PFSK-1 (cell line): ENCODE measurements at regions not wholly inside any gene's neighbourhood (a gene's known extent, or its start where the extent isn't known, plus 50 kb on each side); places are given as distances from the start of the nearest gene placed in this dataset.

Source experiments
- FOXP2 ChIP-seq: optimal IDR thresholded peaks from 2 replicates; pipeline ENCODE3; 2011; ENCODE audit warnings: borderline replicate concordance, control low read depth, inconsistent platforms; ENCODE audit not compliant: insufficient read depth; ENCODE audit errors: extremely low read length, extremely low read depth
- POLR2AphosphoS5 ChIP-seq: IDR thresholded peaks from 2 replicates; pipeline ENCODE4 v1.6.1; 2012; ENCODE audit warnings: low read depth, mild to moderate bottlenecking, control low read depth, low read length, moderate library complexity
- REST ChIP-seq, 2 experiments: IDR thresholded peaks; 2 replicates each; pipeline versions ENCODE4 v1.6.1 to v1.8.0; 2011 to 2012; ENCODE audit warnings: low read depth in 2 of 2, low read length in 2 of 2, control low read depth in 1 of 2, inconsistent platforms in 1 of 2, mild to moderate bottlenecking in 1 of 2, moderate library complexity in 1 of 2; ENCODE audit not compliant: insufficient read depth in 1 of 2
- SIN3A ChIP-seq: IDR thresholded peaks from 2 replicates; pipeline ENCODE4 v1.6.1; 2012; ENCODE audit warnings: mild to moderate bottlenecking, low read length, moderate library complexity, borderline replicate concordance; ENCODE audit not compliant: insufficient read depth
- TAF1 ChIP-seq: IDR thresholded peaks from 2 replicates; pipeline ENCODE4 v1.6.1; 2012; ENCODE audit warnings: low read length, control low read depth, borderline replicate concordance; ENCODE audit not compliant: insufficient read depth

GRCh38 chr22:47784991-47785390 is 1022.5 kb downstream of the TBC1D22A start:
- TF ChIP-seq FOXP2: no peak
- TF ChIP-seq REST (IDR thresholded peaks at IDR 0.05; ENCODE audit: insufficient read depth in 1 of 2, low read depth in 2 of 2, low read length in 2 of 2): no peak
- no peak for TF ChIP-seq SIN3A
- TF ChIP-seq TAF1: no peak
- TF ChIP-seq POLR2AphosphoS5: no peak

GRCh38 chr22:47784367-47784983 is 1022.0 kb downstream of the TBC1D22A start:
- TF ChIP-seq TAF1: no peak
- TF ChIP-seq POLR2AphosphoS5: no peak
- no peak for TF ChIP-seq SIN3A
- no peak for TF ChIP-seq FOXP2
- no peak for TF ChIP-seq REST (IDR thresholded peaks at IDR 0.05; ENCODE audit: insufficient read depth in 1 of 2, low read depth in 2 of 2, low read length in 2 of 2)

GRCh38 chr22:47783433-47784366 is 1021.2 kb downstream of the TBC1D22A start:
- no peak for TF ChIP-seq POLR2AphosphoS5
- no peak for TF ChIP-seq REST (IDR thresholded peaks at IDR 0.05; ENCODE audit: insufficient read depth in 1 of 2, low read depth in 2 of 2, low read length in 2 of 2)
- TF ChIP-seq TAF1: no peak

GRCh38 chr22:47782328-47783075 is 1020.1 kb downstream of the TBC1D22A start:
- no peak for TF ChIP-seq SIN3A

- no peak for TF ChIP-seq TAF1
- no peak for TF ChIP-seq SIN3A
- no peak for TF ChIP-seq POLR2AphosphoS5
- TF ChIP-seq REST (IDR thresholded peaks at IDR 0.05; ENCODE audit: insufficient read depth in 1 of 2, low read depth in 2 of 2, low read length in 2 of 2): no peak
- no peak for TF ChIP-seq FOXP2
Measured at GRCh38 chr22:47781427-47782111, 1019.1 kb downstream of the TBC1D22A start.
